HEK293 (cell line): ENCODE measurements at regions not wholly inside any gene's neighbourhood (a gene's known extent, or its start where the extent isn't known, plus 50 kb on each side); places are given as distances from the start of the nearest gene placed in this dataset.

Experiments
- CTCF ChIA-PET: fragments of 350-600 bp; formaldehyde crosslinking; extraction: SDS; loops from one replicate; lab custom pipeline; 2021; ENCODE audit warnings: antibody characterized with exemption; lab: Yijun Ruan, JAX
- POLR2A ChIA-PET: fragments of 300-600 bp; formaldehyde crosslinking; extraction: SDS; loops from one replicate; lab custom pipeline; 2020; ENCODE audit warnings: antibody characterized with exemption, inconsistent platforms; lab: Yijun Ruan, JAX
- H3K27ac ChIP-seq: fragments of 200-500 bp; sonication (Bioruptor generic); 2 replicates; pipeline ENCODE4 v1.5.1; 2014; ENCODE audit warnings: low read depth, low read length, control low read depth, inconsistent platforms; ENCODE audit errors: extremely low read depth
- H3K36me3 ChIP-seq, 2 experiments: fragments of 200-500 bp in 1 of 2; sonication (Bioruptor generic) in 1 of 2; 1 replicate in 1 of 2; 2 replicates in 1 of 2; pipeline ENCODE4 v1.5.1; 2014 to 2017; ENCODE audit warnings: inconsistent platforms in 2 of 2, low read length in 2 of 2; ENCODE audit not compliant: control insufficient read depth in 2 of 2, insufficient read depth in 1 of 2
- H3K4me1 ChIP-seq: fragments of 200-500 bp; sonication (Bioruptor generic); 2 replicates; pipeline ENCODE4 v1.5.1; 2014; ENCODE audit warnings: mild to moderate bottlenecking, low read length, inconsistent platforms; ENCODE audit not compliant: control insufficient read depth, insufficient read depth
- H3K4me3 ChIP-seq: 2 replicates; pipeline ENCODE4 v1.5.1; 2011; ENCODE audit warnings: low read depth, mild to moderate bottlenecking, control low read depth, low read length, moderate library complexity
- H3K9me3 ChIP-seq: fragments of 200-500 bp; sonication (Bioruptor generic); 2 replicates; pipeline ENCODE4 v1.5.1; 2014; ENCODE audit warnings: low read depth, low read length, inconsistent platforms; ENCODE audit not compliant: control insufficient read depth, insufficient read depth
- GLI4 ChIP-seq: fragments of 450-650 bp; formaldehyde crosslinking; IDR thresholded peaks from 2 replicates; pipeline ENCODE4 v1.5.1; 2016; ENCODE audit warnings: missing biosample characterization, missing genetic modification characterization
- GLIS1 ChIP-seq: fragments of 450-650 bp; formaldehyde crosslinking; IDR thresholded peaks from 2 replicates; pipeline ENCODE4 v1.5.1; 2016; ENCODE audit warnings: missing biosample characterization, missing genetic modification characterization
- HOXC10 ChIP-seq: sonication (generic); formaldehyde crosslinking; IDR thresholded peaks from 2 replicates; pipeline ENCODE4 v1.8.1; 2023; ENCODE audit warnings: mild to moderate bottlenecking, missing genetic modification reagents
- TSHZ1 ChIP-seq: fragments of 450-650 bp; formaldehyde crosslinking; IDR thresholded peaks from 2 replicates; pipeline ENCODE4 v1.5.1; 2016; ENCODE audit warnings: missing biosample characterization, missing genetic modification characterization, borderline replicate concordance
- YY2 ChIP-seq: fragments of 450-650 bp; formaldehyde crosslinking; IDR thresholded peaks from 2 replicates; pipeline ENCODE4 v1.5.1; 2016; ENCODE audit warnings: missing biosample characterization, missing genetic modification characterization
- ZBTB8A ChIP-seq: fragments of 450-650 bp; formaldehyde crosslinking; IDR thresholded peaks from 2 replicates; pipeline ENCODE4 v1.5.1; 2016; ENCODE audit warnings: missing biosample characterization, missing genetic modification characterization
- ZEB2 ChIP-seq: fragments of 450-650 bp; formaldehyde crosslinking; IDR thresholded peaks from 2 replicates; pipeline ENCODE4 v1.5.1; 2016; ENCODE audit warnings: missing biosample characterization, missing genetic modification characterization
- ZFP41 ChIP-seq: fragments of 450-650 bp; formaldehyde crosslinking; IDR thresholded peaks from 2 replicates; pipeline ENCODE4 v1.5.1; 2016; ENCODE audit warnings: missing biosample characterization, missing genetic modification characterization, borderline replicate concordance
- ZFP69B ChIP-seq: fragments of 450-650 bp; formaldehyde crosslinking; IDR thresholded peaks from 2 replicates; pipeline ENCODE4 v1.5.1; 2016; ENCODE audit warnings: missing biosample characterization, missing genetic modification characterization
- ZNF19 ChIP-seq: fragments of 450-650 bp; formaldehyde crosslinking; IDR thresholded peaks from 2 replicates; pipeline ENCODE4; 2016; ENCODE audit warnings: missing biosample characterization, missing genetic modification characterization, low read depth
- ZNF341 ChIP-seq: fragments of 450-650 bp; formaldehyde crosslinking; IDR thresholded peaks from 2 replicates; pipeline ENCODE4; 2016; ENCODE audit warnings: low read depth, missing biosample characterization, missing genetic modification characterization
- ZNF423 ChIP-seq: fragments of 450-650 bp; formaldehyde crosslinking; IDR thresholded peaks from 2 replicates; pipeline ENCODE4 v1.5.1; 2016; ENCODE audit warnings: missing biosample characterization, missing genetic modification characterization
- ZNF513 ChIP-seq: fragments of 450-650 bp; IDR thresholded peaks from 2 replicates; pipeline ENCODE4 v1.5.1; 2018; ENCODE audit warnings: missing biosample characterization, missing genetic modification characterization
- ZNF530 ChIP-seq: fragments of 450-650 bp; formaldehyde crosslinking; IDR thresholded peaks from 2 replicates; pipeline ENCODE4 v1.5.1; 2016; ENCODE audit warnings: low read depth, missing biosample characterization, missing genetic modification characterization
- ZNF610 ChIP-seq: fragments of 450-650 bp; formaldehyde crosslinking; IDR thresholded peaks from 2 replicates; pipeline ENCODE4 v1.5.1; 2016; ENCODE audit warnings: missing biosample characterization, missing genetic modification characterization, borderline replicate concordance
- ZNF670 ChIP-seq: fragments of 450-650 bp; formaldehyde crosslinking; IDR thresholded peaks from 2 replicates; pipeline ENCODE4 v1.5.1; 2016; ENCODE audit warnings: missing biosample characterization, missing genetic modification characterization, low read depth
- ZNF747 ChIP-seq: fragments of 450-650 bp; formaldehyde crosslinking; IDR thresholded peaks from 2 replicates; pipeline ENCODE4 v1.5.1; 2016; ENCODE audit warnings: missing biosample characterization, missing genetic modification characterization
- ZNF776 ChIP-seq: fragments of 450-650 bp; formaldehyde crosslinking; IDR thresholded peaks from 2 replicates; pipeline ENCODE4 v1.5.0; 2017; ENCODE audit warnings: missing biosample characterization, missing genetic modification characterization, borderline replicate concordance
- TF ChIP-seq, protein P1 (sequence below): fragments of 450-650 bp; formaldehyde crosslinking; IDR thresholded peaks from 2 replicates; pipeline ENCODE4 v1.5.1; 2016; ENCODE audit warnings: missing biosample characterization, missing genetic modification characterization
- TF ChIP-seq, protein P2 (sequence below): IDR thresholded peaks from 2 replicates; pipeline ENCODE4 v1.6.1; 2011; ENCODE audit warnings: mild to moderate bottlenecking, low read depth, low read length, borderline replicate concordance
- TF ChIP-seq, protein P3 (sequence below): fragments of 450-650 bp; formaldehyde crosslinking; IDR thresholded peaks from 2 replicates; pipeline ENCODE4 v1.5.1; 2016; ENCODE audit warnings: missing biosample characterization, missing genetic modification characterization

GRCh38 chr5:167488371-167488770, 803.1 kb upstream of the WWC1 start:
- POLR2A ChIA-PET: no interaction called here
- Histone ChIP-seq H3K36me3 (no peaks in the 10 kb centered on the region), H3K4me1 (no peaks in the 10 kb centered on the region), H3K4me3 (no peak overlapping the region), H3K9me3 (no peaks in the 10 kb centered on the region), H3K27ac (no peak overlapping the region)
- TF ChIP-seq, protein P1, sequence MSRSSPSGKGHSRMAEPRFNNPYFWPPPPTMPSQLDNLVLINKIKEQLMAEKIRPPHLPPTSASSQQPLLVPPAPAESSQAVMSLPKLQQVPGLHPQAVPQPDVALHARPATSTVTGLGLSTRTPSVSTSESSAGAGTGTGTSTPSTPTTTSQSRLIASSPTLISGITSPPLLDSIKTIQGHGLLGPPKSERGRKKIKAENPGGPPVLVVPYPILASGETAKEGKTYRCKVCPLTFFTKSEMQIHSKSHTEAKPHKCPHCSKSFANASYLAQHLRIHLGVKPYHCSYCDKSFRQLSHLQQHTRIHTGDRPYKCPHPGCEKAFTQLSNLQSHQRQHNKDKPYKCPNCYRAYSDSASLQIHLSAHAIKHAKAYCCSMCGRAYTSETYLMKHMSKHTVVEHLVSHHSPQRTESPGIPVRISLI (tag by site-specific recombination): no peak
- TF ChIP-seq ZNF423 (tag by site-specific recombination) (no peak), ZNF530 (tag by site-specific recombination) (no peak), ZEB2 (no peak), HOXC10 (CRISPR knock-in tag) (no peak)
- TF ChIP-seq, protein P2, sequence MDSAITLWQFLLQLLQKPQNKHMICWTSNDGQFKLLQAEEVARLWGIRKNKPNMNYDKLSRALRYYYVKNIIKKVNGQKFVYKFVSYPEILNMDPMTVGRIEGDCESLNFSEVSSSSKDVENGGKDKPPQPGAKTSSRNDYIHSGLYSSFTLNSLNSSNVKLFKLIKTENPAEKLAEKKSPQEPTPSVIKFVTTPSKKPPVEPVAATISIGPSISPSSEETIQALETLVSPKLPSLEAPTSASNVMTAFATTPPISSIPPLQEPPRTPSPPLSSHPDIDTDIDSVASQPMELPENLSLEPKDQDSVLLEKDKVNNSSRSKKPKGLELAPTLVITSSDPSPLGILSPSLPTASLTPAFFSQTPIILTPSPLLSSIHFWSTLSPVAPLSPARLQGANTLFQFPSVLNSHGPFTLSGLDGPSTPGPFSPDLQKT: no peak
- CTCF ChIA-PET: no interaction called here

DNA sequence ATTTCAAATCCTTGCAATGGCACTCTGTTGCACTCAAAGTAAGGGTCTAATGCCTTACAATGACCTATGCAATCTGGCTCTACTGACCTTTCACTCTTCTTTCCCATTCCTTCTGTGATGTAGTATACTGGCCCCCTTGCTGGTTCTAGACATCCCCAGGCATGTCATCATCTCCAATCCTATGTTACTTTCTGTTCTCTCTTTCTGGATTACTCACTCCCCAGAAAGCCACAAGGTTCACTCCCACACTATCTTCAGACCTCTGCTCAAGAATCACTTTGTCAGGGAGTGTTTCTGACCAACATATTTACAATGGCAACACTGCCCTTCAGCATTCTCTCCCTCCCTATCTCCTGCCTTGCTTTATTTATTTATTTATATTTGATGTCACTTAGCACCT, 802.2 kb upstream of the WWC1 start:
- CTCF ChIA-PET: no interaction called here
- Histone ChIP-seq H3K27ac (no peak overlapping the region), H3K36me3 (no peaks in the 10 kb centered on the region), H3K4me3 (no peak overlapping the region), H3K9me3 (no peaks in the 10 kb centered on the region), H3K4me1 (no peaks in the 10 kb centered on the region)
- no peak for TF ChIP-seq GLI4 (tag by site-specific recombination)
- TF ChIP-seq ZNF776: no peak
- TF ChIP-seq ZNF610 (tag by site-specific recombination): no peak
- no peak for TF ChIP-seq ZNF341 (tag by site-specific recombination)
- TF ChIP-seq ZBTB8A (tag by site-specific recombination): no peak
- TF ChIP-seq ZNF670 (tag by site-specific recombination): no peak
- POLR2A ChIA-PET: no interaction called here

DNA sequence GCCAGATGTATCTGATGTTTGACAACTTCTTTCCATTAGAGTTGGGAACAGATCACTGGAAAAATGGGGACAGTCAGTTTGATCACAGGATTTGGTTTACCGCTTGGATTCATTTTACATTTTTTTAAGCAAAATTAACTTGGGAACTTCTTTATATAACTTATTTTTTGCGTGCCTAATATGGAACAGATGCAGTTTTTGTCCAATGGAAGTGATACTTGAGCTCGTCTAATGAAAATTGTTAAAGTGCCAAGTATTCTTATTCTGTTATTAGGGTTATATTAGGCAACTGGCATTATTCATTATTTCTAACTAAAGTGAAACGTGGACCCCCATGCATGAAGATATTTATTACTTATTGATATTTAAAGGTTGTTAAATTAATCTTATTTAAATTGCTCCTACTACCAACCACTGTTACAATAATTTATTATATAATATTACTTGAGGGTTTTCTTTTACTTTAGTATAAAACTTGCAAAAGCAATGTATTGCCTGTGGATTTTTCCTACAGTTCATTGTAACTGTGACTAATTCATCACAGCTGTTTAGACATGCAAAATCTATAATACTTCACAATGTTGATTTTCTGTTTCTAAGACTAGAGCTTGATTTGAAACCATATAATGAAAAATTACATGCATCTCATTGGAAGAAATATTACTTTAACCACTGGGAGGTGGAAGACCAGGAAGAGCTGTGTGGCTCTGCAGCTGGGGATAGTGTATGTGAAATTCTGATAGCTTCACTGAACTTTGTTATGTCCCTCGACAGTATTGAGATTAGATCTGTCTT, 787.3 kb upstream of the WWC1 start:
- H3K36me3 ChIP-seq: no peaks in the 10 kb centered on the region
- ChIA-PET CTCF (no interaction called here), POLR2A (no interaction called here)
- H3K4me1 ChIP-seq: no peaks in the 10 kb centered on the region
- H3K4me3 ChIP-seq: no peak overlapping the region
- no peak for TF ChIP-seq YY2
- TF ChIP-seq ZFP69B (tag by site-specific recombination): no peak
- TF ChIP-seq TSHZ1: no peak
- TF ChIP-seq ZNF513 (tag by site-specific recombination): no peak
- no peak for TF ChIP-seq ZNF747
- no peak for TF ChIP-seq GLIS1
- TF ChIP-seq ZNF19 (tag by site-specific recombination): no peak
- TF ChIP-seq, protein P3, sequence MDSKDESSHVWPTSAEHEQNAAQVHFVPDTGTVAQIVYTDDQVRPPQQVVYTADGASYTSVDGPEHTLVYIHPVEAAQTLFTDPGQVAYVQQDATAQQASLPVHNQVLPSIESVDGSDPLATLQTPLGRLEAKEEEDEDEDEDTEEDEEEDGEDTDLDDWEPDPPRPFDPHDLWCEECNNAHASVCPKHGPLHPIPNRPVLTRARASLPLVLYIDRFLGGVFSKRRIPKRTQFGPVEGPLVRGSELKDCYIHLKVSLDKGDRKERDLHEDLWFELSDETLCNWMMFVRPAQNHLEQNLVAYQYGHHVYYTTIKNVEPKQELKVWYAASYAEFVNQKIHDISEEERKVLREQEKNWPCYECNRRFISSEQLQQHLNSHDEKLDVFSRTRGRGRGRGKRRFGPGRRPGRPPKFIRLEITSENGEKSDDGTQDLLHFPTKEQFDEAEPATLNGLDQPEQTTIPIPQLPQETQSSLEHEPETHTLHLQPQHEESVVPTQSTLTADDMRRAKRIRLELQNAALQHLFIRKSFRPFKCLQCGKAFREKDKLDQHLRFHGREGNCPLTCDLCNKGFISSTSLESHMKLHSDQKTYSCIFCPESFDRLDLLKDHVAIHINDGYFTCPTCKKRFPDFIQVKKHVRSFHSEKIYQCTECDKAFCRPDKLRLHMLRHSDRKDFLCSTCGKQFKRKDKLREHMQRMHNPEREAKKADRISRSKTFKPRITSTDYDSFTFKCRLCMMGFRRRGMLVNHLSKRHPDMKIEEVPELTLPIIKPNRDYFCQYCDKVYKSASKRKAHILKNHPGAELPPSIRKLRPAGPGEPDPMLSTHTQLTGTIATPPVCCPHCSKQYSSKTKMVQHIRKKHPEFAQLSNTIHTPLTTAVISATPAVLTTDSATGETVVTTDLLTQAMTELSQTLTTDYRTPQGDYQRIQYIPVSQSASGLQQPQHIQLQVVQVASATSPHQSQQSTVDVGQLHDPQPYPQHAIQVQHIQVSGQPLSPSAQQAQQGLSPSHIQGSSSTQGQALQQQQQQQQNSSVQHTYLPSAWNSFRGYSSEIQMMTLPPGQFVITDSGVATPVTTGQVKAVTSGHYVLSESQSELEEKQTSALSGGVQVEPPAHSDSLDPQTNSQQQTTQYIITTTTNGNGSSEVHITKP: no peak
- TF ChIP-seq ZFP41 (tag by site-specific recombination): no peak
- H3K27ac ChIP-seq: no peak overlapping the region
- H3K9me3 ChIP-seq: no peaks in the 10 kb centered on the region
